GM18907 (cell line): ENCODE measurements at regions not wholly inside any gene's neighbourhood (a gene's known extent, or its start where the extent isn't known, plus 50 kb on each side); places are given as distances from the start of the nearest gene placed in this dataset.
A peak's percentile ranks its signal among the peaks of the same experiment; 100 is the strongest.

ENCODE experiments used
- ATAC-seq: cut with Tn5 transposase; IDR thresholded peaks from one replicate; pipeline ENCODE4 v1.9.1; 2021; ENCODE audit warnings: mild to moderate bottlenecking, moderate library complexity; ENCODE audit not compliant: unreplicated experiment

GRCh38 chr10:113219446-113219845 is 269.4 kb downstream of the TCF7L2 start:
- ATAC-seq: no peak

GRCh38 chr10:113221756-113222168 is 271.7 kb downstream of the TCF7L2 start:
- no peak for ATAC-seq

DNA sequence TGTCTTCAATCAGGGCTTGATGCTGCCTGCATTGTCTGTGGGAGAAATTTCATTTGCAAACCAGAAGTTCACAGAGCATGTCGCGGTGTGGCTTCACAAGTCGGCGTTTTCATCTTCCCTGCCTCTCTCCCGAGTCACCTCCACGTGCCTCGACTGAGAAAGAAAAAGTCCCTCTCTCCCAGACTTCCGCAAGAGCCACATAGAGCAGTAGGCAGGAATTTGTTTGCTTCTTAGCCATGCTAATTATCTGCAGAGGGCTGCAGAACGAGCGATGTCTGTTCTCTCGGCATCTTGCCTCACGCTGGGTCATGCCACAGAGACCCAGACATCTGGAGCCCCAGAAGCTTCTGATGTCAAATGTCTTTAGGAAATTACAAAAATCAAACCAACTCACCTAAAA is 272.2 kb downstream of the TCF7L2 start:
- no peak for ATAC-seq

DNA sequence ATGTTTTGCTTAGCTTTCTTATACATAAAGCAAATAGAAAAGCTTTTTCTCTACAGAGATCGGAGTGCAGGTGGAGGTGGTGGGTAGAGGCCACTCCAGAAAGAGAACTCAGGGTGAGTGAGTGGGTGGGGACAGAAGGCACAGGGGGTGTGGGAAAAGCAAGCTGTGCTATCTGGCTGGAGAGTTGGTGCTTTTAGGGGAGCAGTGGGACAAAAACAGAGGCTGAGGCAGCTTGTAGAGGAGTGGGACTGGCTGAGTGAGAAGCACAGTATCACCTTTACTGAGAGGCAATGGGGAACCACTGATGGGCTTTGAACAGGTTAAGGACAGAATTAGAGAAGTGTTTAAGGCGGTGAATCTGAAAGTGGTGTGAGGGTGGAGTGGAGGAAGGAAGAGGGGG is 275.3 kb downstream of the TCF7L2 start:
- no peak for ATAC-seq

- ATAC-seq: no peak
Observed at GRCh38 chr10:113225903-113226302, 275.9 kb downstream of the TCF7L2 start.

DNA sequence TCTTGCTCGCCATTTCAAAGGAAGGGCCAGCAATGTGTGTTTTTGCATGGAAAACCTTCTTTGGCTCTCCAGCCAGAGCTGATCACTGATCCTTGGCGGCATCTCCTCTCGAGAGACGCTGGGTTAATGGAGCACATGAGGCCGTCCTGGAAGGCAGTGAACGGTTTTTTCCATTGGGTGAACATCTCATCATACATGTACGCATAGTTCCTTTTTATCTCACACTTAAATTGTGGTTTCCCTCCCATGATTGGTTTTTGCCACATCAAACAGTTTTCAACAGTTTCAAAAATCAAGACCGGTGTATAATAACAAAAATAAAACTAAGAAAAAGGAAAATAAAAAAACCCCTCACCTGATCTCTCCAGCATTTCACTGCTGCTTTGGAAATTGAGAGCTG is 276.4 kb downstream of the TCF7L2 start:
- no peak for ATAC-seq

DNA sequence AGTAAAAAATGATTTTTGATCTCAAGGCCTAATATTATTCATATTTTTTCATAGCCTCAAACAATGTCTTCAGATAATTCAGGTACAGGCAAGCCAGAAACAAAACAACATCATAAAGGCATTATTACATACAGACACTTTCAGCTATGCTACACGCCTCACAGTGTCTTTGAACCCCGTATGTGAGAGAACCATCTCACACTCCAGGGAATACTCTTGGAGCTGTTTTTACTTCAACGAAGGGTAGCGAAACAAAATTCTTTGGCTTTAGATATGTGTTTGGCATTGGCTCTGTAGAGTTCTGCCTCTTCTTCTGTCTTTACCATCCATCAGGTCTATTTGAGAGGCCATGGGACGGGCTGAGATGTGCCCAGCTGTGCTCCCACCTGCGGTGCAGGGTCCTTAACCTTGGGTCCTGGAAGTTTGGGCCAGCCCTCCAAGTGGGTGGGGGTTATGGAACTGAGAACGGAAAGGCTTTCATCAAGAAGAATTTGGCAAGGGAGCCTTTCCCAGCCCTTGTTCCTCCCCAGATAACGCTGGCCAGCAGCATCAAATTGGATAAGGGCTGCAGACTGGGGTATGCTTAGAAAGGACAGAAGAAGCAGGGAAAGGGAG is 276.9 kb downstream of the TCF7L2 start:
- ATAC-seq: no peak

DNA sequence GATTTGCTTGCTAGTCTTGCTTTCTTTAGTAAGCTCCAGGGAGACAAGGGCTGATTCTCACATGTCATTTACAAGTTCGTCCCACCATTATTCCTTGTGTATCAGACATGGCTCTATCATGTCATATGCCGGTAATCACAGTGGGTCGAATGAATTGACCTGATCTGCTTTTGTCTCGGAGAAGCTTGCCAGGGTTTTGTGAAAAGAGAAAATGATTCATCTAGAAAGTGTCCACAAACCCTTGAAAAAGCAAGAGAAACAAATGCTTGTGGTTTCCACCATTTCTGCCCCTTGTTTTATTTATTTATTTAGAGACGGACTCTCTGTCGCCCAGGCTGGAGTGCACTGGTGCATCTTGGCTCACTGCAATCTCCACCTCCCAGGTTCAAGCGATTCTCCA is 278.5 kb downstream of the TCF7L2 start:
- no peak for ATAC-seq

DNA sequence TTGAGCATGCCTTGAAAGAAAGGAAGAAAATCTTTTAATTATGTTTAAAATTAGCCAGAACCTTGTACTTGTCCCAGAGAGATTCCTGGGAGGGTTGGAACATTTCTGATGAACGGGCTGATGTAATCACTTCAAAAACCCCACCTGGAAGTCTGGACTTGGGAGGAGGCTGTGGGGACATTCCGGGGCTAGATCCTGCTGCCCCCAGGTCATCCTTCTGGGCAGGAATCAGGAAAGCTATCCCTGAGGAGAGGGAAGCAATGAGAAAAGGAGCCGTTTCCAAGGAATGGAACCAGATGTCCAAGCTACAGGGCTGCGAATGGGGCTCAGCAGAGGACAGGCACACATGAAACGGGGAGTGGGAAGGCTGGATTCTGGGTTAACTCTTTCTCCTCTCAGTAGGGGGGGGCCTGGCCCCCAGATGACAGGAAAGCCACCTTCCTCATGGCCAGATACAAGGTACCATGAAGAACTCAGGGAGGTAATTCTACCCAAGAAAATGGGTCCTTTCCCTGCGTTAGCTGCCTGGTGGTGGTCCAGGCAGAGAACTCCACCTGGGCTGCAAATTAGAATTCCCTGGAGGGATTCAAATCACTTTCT is 280.1 kb downstream of the TCF7L2 start:
- ATAC-seq: no peak

- ATAC-seq: peak; percentile 75
Observed at GRCh38 chr10:113232928-113233511, 283.0 kb downstream of the TCF7L2 start.

GRCh38 chr10:113234481-113234880 is 284.4 kb downstream of the TCF7L2 start:
- no peak for ATAC-seq

DNA sequence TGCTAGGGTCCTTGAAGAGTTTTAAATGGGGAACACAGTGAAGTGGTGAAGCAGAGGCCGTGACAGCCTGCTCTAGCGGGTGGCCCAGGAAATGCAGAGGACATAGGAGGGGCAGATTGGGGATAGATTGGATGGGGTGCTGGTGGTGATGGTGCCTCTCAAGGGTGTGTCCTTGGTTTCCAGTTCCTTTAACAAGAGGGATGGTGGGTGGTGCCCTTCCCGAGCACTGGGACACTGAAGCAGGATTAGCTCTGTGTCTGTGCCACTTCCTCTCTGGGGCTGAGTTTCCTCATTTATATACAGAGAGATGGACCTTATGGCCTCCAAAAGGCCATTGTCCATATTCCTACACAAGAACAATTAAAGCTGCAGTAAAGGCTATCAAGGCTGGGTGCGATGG is 285.5 kb downstream of the TCF7L2 start:
- ATAC-seq: no peak

GRCh38 chr10:113236998-113237397 is 287.0 kb downstream of the TCF7L2 start:
- no peak for ATAC-seq

- no peak for ATAC-seq
Observed at GRCh38 chr10:113239566-113240350, 289.7 kb downstream of the TCF7L2 start.

DNA sequence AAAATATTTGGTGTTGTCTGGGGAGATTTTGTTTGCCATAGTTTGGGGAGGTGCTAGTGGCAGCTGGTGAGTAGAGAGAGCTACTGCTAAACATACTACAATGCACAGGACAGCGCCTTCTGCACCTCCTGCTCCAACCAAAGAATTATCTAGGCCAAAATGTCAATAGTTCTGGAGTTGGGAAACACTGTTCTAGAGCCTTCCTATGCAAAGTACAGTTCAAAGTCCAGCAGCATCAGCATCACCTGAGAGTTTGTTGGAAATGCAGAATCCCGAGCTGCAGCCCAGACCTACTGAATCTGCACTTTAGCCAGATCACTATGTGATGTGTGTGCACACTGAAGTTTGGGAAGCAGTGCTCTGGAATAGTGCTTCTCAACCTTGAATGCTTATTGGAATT is 290.7 kb downstream of the TCF7L2 start:
- no peak for ATAC-seq

DNA sequence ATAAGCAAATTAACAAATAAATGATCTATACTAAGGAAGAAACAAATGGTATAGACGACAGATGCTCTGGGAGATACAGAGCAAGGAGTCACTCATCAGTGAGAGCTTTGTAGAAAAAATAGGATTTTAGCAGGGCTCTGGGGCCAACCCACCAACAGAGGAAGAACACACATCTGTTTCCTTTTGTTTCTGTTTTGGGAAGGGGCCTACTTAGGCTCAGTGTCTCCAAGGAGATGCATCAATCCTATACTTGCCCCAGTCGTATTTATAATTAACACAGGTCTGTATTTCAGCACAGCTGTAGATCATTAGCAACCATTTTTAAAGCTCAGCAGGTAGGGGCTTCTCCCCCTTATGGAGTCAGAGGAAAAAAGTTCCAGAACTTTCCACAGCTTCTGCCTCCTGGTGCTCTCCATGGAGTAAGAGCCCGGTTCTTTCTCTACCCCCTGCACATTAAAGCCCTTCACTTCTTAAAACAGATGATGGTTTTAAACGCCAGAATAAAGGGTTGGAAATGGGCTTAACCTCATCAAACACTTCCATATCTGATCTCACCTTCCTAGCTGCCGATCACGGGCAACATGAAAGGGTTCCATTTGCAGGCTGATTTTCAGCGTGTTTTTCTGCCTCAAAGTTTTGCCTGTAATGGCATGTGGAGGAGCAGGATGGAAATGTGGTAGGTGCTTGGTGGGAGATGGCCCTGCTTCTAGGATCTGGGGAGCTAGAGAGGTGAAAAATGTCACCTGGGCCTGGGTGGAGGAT is 291.7 kb downstream of the TCF7L2 start:
- ATAC-seq: no peak

GRCh38 chr10:113243311-113243710 is 293.3 kb downstream of the TCF7L2 start:
- no peak for ATAC-seq

DNA sequence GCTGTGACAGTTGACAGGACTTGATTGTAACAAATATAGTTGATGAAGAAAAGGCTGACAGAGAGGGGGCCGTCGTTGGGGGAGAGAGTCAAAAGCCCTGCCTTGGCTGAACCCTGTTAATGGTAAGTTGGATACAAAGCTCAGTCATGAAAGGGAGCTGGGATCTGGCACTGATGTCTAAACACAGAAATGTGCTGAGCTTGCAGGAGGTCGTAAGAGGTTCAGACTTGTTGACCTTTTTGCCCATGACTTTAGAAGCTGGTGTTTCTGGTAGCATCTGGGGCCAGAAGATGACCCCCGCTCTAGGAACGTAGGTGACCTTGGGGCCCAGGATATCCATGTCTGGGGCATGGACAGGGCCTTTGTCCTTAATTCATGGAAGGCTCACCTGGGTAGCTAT is 294.7 kb downstream of the TCF7L2 start:
- ATAC-seq: no peak

GRCh38 chr10:113245286-113245685 is 295.2 kb downstream of the TCF7L2 start:
- no peak for ATAC-seq

DNA sequence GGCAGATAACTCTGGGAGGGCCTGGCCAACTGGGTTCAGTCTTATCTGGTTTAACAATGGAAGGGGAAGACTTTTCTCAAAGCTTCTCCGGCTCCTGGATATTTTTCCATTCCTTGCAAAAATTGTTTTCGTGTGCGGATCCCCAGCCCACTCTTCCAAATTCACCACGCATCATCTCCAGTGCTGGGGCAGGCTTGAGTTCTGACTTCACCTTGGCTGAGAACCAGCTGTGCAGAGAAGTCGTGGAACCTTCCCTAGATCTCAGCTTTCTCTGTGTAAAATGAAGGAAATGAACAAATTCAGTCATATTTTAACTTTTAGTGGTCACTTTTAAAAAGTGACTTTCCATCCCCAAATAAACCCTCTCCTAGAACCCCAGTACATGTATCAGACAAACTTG is 297.0 kb downstream of the TCF7L2 start:
- no peak for ATAC-seq
